K562 (cell line): ENCODE measurements at regions not wholly inside any gene's neighbourhood (a gene's known extent, or its start where the extent isn't known, plus 50 kb on each side); places are given as distances from the start of the nearest gene placed in this dataset.

Experiments used
- CCNT2 ChIP-seq: IDR thresholded peaks from 2 replicates; pipeline ENCODE4 v1.6.1; 2011; ENCODE audit warnings: borderline replicate concordance, low read depth, mild to moderate bottlenecking, moderate library complexity, mixed read lengths, low read length; ENCODE audit not compliant: insufficient read length; ENCODE audit errors: extremely low read depth
- HLTF ChIP-seq: fragments of 450-650 bp; IDR thresholded peaks from 2 replicates; pipeline ENCODE4 v1.6.1; 2016
- NFE2L1 ChIP-seq: fragments of 450-650 bp; IDR thresholded peaks from 2 replicates; pipeline ENCODE4 v1.6.1; 2016; ENCODE audit warnings: missing genetic modification characterization, low read depth, mild to moderate bottlenecking, missing compliant biosample characterization, moderate library complexity, borderline replicate concordance
- SMARCB1 ChIP-seq: IDR thresholded peaks from 2 replicates; pipeline ENCODE4 v1.6.1; 2011; ENCODE audit warnings: improper control_type of control experiment, low read depth; ENCODE audit not compliant: insufficient read length
- U2AF2 ChIP-seq: fragments of 200-400 bp; formaldehyde crosslinking; optimal IDR thresholded peaks from 2 replicates; pipeline ENCODE3; 2017; ENCODE audit warnings: low read depth, mild to moderate bottlenecking, low read length
- XRCC5 ChIP-seq: fragments of 200-400 bp; formaldehyde crosslinking; IDR thresholded peaks from 2 replicates; pipeline ENCODE4 v1.6.1; 2017; ENCODE audit warnings: low read depth, mild to moderate bottlenecking, low read length
- YY1 ChIP-seq, 3 experiments: IDR thresholded peaks; 2 replicates each; pipeline ENCODE4 v1.6.1; 2011; ENCODE audit warnings: low read length in 2 of 3, mild to moderate bottlenecking in 2 of 3, moderate library complexity in 2 of 3, borderline replicate concordance in 1 of 3, control low read depth in 1 of 3, low read depth in 1 of 3; ENCODE audit not compliant: insufficient read depth in 3 of 3, insufficient replicate concordance in 2 of 3, control insufficient read depth in 1 of 3, insufficient read length in 1 of 3; ENCODE audit errors: extremely low read depth in 1 of 3
- ZNF12 ChIP-seq: sonication (generic); formaldehyde crosslinking; IDR thresholded peaks from 2 replicates; pipeline ENCODE4 v1.4.0; 2020; ENCODE audit warnings: mild to moderate bottlenecking, missing genetic modification reagents
- ZNF140 ChIP-seq: fragments of 250-450 bp; sonication (Bioruptor Pico); IDR thresholded peaks from 2 replicates; pipeline ENCODE4 v1.8.0; 2021; ENCODE audit warnings: moderate library complexity, mild to moderate bottlenecking, inconsistent platforms
- TF ChIP-seq, protein P1 (sequence below): fragments of 250-450 bp; sonication (Bioruptor Pico); IDR thresholded peaks from 2 replicates; pipeline ENCODE4 v1.4.0; 2020; ENCODE audit warnings: mild to moderate bottlenecking, moderate library complexity
- TF ChIP-seq, protein P2 (sequence below): IDR thresholded peaks from 2 replicates; pipeline ENCODE4 v1.6.1; 2014; ENCODE audit warnings: antibody characterized with exemption
- TF ChIP-seq, protein P3 (sequence below): sonication (generic); formaldehyde crosslinking; IDR thresholded peaks from 2 replicates; pipeline ENCODE4 v1.8.0; 2023; ENCODE audit warnings: mild to moderate bottlenecking, missing genetic modification reagents

DNA sequence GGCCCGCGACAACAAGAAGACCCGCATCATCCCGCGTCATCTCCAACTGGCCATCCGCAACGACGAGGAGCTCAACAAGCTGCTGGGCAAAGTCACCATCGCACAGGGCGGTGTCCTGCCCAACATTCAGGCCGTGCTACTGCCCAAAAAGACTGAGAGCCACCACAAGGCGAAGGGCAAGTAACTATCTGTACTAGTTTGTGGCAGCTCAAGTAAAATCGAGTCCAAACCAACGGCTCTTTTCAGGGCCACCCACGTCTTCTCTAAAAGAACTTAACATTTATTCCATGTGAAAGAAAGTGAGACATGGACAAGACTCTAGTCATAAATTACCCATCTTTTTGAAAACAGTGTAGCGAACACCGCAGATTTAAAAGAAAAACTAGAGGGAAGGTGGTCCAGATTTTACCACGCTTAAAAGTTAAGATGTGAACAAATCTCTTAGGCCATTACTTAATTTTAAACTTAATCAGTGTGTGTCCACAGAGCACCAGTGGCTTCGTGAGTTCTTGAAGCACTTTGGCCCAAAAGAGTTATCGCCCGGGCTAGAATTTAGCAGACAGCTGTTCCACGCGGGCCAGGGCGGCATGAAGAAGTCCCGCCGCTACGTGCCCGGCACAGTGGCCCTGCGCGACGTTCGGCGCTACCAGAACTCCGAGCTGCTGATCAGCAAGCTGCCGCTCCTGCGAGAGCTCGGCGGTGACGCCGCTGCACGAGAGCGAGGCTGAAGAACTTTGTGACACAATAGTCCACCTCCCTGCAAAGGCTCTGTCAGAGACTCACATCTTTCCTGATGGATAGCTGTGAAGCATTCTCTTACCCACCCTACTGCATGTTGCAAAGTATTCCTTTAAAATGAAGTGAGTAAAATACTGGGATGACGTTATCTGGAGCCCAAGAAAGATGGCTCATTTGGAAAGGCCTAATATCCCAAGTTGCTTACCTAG, 113.9 kb upstream of the PRSS16 start (continued):
- TF ChIP-seq, protein P1, sequence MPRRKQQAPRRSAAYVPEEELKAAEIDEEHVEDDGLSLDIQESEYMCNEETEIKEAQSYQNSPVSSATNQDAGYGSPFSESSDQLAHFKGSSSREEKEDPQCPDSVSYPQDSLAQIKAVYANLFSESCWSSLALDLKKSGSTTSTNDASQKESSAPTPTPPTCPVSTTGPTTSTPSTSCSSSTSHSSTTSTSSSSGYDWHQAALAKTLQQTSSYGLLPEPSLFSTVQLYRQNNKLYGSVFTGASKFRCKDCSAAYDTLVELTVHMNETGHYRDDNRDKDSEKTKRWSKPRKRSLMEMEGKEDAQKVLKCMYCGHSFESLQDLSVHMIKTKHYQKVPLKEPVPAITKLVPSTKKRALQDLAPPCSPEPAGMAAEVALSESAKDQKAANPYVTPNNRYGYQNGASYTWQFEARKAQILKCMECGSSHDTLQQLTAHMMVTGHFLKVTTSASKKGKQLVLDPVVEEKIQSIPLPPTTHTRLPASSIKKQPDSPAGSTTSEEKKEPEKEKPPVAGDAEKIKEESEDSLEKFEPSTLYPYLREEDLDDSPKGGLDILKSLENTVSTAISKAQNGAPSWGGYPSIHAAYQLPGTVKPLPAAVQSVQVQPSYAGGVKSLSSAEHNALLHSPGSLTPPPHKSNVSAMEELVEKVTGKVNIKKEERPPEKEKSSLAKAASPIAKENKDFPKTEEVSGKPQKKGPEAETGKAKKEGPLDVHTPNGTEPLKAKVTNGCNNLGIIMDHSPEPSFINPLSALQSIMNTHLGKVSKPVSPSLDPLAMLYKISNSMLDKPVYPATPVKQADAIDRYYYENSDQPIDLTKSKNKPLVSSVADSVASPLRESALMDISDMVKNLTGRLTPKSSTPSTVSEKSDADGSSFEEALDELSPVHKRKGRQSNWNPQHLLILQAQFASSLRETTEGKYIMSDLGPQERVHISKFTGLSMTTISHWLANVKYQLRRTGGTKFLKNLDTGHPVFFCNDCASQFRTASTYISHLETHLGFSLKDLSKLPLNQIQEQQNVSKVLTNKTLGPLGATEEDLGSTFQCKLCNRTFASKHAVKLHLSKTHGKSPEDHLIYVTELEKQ (CRISPR knock-in tag): no peak
- no peak; the same call in 1 of the 2 replicates for TF ChIP-seq ZNF12 (CRISPR knock-in tag)
- TF ChIP-seq, protein P2, sequence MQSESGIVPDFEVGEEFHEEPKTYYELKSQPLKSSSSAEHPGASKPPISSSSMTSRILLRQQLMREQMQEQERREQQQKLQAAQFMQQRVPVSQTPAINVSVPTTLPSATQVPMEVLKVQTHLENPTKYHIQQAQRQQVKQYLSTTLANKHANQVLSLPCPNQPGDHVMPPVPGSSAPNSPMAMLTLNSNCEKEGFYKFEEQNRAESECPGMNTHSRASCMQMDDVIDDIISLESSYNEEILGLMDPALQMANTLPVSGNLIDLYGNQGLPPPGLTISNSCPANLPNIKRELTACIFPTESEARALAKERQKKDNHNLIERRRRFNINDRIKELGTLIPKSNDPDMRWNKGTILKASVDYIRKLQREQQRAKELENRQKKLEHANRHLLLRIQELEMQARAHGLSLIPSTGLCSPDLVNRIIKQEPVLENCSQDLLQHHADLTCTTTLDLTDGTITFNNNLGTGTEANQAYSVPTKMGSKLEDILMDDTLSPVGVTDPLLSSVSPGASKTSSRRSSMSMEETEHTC: no peak
- no peak for TF ChIP-seq U2AF2
- TF ChIP-seq HLTF: peak; percentile 90
- TF ChIP-seq YY1 (IDR thresholded peaks at IDR 0.05; ENCODE audit: borderline replicate concordance in 1 of 3, control insufficient read depth in 1 of 3, extremely low read depth in 1 of 3, insufficient read depth in 3 of 3, insufficient read length in 1 of 3, insufficient replicate concordance in 2 of 3, low read depth in 1 of 3, low read length in 2 of 3): peak in 2 of 3 experiments; percentile 71 to 84
- TF ChIP-seq, protein P3, sequence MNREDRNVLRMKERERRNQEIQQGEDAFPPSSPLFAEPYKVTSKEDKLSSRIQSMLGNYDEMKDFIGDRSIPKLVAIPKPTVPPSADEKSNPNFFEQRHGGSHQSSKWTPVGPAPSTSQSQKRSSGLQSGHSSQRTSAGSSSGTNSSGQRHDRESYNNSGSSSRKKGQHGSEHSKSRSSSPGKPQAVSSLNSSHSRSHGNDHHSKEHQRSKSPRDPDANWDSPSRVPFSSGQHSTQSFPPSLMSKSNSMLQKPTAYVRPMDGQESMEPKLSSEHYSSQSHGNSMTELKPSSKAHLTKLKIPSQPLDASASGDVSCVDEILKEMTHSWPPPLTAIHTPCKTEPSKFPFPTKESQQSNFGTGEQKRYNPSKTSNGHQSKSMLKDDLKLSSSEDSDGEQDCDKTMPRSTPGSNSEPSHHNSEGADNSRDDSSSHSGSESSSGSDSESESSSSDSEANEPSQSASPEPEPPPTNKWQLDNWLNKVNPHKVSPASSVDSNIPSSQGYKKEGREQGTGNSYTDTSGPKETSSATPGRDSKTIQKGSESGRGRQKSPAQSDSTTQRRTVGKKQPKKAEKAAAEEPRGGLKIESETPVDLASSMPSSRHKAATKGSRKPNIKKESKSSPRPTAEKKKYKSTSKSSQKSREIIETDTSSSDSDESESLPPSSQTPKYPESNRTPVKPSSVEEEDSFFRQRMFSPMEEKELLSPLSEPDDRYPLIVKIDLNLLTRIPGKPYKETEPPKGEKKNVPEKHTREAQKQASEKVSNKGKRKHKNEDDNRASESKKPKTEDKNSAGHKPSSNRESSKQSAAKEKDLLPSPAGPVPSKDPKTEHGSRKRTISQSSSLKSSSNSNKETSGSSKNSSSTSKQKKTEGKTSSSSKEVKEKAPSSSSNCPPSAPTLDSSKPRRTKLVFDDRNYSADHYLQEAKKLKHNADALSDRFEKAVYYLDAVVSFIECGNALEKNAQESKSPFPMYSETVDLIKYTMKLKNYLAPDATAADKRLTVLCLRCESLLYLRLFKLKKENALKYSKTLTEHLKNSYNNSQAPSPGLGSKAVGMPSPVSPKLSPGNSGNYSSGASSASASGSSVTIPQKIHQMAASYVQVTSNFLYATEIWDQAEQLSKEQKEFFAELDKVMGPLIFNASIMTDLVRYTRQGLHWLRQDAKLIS: peak; percentile 99
- no peak for TF ChIP-seq SMARCB1
- peak; percentile 56; the same call in 1 of the 2 replicates for TF ChIP-seq ZNF140 (CRISPR knock-in tag)
- TF ChIP-seq CCNT2: peak; percentile 80
- TF ChIP-seq XRCC5: peak; percentile 68
- no peak for TF ChIP-seq NFE2L1 (tag)
